GM19351 (cell line): ENCODE measurements at regions not wholly inside any gene's neighbourhood (a gene's known extent, or its start where the extent isn't known, plus 50 kb on each side); places are given as distances from the start of the nearest gene placed in this dataset.
"Not testable (repeated sequence)": the region's sequence is repeated elsewhere in the genome, so short reads cannot be mapped to it uniquely, and the experiment has no call there.

Experiments used
- ATAC-seq: cut with Tn5 transposase; IDR thresholded peaks from one replicate; pipeline ENCODE4 v1.9.1; 2021; ENCODE audit warnings: mild to moderate bottlenecking, moderate library complexity; ENCODE audit not compliant: unreplicated experiment

DNA sequence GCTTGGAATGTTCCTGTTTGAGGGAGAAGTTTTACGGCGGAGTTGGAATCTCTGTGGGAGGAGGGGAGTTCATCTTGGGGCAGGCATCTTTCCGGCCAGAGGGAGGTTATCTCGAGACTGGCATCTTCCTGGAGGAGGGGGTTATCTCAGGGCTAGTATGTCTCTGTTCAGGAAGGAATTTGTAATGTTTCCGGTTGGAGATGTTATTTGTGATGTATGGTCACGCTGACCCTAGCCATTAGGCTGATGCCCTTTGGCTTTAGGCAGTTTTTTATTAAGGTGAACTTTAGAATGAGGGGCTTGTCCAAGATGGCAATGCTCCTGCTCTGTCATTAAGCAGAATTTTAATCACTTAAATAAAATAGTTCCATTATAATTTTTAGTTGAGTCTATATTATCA, 449.7 kb downstream of the PCDH10 start:
- ATAC-seq: no peak

DNA sequence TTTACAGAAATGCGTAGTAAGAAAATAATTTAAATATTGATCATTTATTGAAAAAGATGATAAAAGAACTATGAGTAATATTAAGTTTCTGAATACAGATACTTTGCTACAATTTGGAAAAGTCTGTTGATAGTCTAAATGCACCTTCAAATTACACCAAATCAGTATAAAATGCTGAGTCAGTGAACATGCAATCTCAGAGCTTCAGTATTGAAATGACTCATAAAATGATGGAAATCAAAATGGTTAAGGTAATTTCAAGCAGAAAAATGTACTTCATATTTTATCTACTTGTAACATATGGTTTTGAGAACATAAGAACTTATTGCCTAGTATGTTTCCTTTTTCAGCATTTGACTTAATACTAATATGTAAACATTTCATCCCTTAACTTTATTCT, 448.2 kb downstream of the PCDH10 start:
- no peak for ATAC-seq

DNA sequence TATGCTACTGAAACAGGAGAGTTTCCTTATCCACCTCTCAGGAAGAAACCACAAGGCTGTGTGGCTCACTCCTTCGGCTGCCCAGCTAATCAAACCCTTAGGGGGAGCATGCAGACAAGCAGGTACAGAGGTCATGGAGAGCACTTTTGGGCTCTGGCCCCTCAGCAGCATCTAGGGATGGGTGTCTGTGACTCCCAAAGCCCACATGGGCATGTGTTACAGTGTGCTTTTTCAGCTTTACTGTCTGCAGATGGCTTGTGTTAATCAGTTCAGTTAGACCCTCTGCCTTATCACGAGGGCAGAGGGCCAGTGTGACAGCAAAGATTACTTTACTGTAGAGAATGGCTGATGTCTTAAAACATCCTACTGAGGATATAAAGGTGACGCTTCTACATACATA, 447.4 kb downstream of the PCDH10 start:
- ATAC-seq: no peak

DNA sequence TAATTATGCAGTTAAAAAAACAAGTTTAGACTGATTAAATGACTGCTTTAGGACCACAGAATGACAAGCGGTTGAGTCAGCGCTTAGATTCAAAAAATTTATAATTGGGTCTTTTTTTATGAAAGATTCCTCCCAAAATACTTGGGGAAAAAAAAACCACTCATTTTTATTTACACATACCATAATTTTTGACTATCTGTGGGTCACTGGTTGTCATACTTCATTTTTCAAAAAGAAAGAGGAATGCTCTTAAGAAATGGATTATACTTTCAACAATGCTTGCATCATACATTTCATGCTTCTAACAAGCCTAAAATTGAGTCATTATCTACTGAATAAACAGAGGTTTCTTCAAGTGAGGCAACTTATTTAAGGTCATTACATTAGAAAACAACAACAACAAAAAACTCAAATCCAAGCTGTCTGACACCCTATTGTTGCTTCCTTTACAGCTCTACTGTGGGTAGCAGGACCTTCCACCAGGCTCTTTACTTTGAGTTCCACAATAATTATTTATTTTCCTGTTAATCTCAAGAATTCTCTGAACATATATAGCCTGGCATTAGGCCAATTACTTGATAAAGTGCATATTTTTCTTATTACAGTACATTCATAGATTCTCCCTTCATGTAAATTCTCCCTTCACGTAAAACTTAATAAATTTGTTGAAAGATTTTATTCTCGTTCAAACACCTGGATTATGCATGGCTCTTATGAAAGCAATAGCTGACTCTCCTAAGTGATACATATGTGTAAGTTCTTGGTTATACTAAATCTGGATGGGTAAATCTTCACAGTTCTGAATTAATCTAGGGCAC, 445.5 kb downstream of the PCDH10 start:
- no peak for ATAC-seq

DNA sequence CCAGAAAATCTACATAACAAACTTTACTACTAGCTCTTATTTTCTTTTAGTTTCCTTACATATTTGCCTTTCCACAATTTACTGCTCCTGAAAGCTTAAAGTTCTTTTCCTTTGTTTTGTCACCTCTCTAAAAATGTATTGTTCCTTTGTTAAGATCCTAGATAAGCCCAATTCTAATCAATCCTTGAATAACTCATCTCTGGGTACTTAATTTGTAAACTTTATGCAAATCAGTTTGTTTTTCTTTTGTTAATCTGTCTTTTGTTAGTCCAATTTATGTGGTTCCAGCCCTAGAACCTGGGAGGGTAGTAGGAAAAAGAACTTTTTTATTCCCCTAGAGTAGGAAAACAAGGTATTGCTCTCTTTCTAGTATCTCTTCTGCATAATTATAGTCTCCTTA, 444.7 kb downstream of the PCDH10 start:
- ATAC-seq: no peak

DNA sequence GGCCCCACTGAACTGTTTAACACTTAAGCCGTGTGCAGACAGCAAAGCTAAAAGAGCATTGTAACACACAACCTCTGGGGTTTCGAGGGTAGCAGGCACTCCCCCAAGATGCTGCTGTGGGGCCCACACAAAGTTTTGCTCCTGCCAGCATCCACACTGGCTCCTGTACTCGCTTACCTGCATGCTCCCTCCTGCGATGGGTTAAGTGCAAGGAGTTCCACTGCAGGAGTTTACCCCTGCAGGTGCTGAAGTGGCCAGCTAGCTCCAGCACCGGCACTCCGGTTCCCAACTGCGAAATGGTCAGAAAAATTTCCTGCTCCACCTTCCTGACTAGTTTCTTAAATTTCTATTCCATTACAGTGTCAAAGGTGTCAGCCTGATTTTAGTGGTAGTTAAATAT, 443.5 kb downstream of the PCDH10 start:
- ATAC-seq: no peak

DNA sequence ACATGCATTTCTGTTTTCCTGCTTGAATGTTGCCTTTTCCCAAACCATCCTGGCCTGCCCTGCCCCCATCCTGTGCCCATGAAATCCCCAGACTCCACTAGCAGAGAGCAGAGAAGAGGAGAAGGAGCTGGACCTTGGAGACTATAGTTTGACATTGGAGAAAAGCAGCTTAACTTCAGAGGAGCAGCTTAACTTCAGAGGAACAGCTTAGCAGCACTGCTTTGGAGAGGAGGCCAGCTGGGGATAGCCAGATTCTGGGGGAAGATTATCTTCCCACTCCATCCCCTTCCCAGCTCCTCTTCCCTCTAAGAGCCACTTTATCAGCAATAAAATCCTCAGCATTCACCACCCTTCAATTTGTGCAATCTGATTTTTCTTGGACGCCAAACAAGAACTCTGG, 443.0 kb downstream of the PCDH10 start:
- ATAC-seq: no peak

DNA sequence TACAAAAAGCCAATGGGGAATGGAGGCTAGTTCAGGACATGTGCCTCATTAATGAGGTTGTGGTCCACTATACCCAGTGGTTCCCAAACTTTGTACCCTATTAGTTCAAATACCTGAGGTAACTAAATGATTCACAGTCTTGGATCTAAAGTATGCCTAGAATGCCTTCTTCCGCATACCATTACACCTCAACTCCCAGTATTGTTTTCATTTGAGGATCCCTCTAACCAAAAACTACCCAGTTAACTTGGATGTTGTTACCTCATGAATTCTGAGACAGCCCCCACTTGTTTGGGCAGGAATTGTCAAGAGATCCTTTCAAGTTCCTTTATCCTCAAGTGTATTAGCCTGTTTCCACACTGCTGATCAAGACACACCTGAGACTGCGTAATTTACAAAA, 439.2 kb downstream of the PCDH10 start:
- ATAC-seq: no peak

DNA sequence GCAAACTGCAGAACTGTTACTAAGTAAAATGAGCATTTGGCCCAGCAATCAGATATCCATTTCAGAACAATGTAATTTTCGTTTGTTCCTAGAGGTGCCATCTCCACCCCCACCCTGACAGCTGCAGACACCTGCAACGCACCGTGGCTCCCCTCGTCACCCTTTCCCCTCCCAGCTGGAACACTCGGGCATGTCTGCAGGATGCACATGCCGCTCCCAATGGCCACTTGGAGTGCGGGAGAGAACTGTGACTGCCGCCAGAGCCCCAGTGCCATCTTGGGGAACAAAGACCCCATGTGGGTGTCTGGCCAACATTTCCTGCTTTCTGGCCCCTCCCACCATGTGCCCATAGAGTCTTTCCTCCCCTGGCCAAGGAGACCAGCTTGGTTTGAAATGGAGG, 436.2 kb downstream of the PCDH10 start:
- no peak for ATAC-seq

DNA sequence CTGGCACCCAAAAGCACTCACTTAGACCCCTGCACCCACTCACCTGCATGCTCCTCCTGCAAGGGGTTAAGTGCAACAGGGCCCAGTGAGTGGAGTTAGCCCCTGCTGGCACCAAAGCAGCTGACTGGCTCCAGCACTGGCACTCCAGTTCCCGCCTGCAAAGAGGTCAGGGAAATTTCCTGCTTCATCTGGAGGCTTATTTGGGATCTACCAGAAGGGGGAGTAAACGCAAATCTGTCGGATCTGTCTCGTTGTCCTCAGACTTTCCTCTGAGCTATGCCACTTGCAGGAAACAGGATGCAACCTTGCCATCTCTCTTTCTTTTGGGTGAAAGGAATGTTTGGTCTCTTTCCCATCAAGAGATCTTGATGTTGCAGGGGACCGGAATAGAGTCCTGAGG, 435.6 kb downstream of the PCDH10 start:
- ATAC-seq: no peak

DNA sequence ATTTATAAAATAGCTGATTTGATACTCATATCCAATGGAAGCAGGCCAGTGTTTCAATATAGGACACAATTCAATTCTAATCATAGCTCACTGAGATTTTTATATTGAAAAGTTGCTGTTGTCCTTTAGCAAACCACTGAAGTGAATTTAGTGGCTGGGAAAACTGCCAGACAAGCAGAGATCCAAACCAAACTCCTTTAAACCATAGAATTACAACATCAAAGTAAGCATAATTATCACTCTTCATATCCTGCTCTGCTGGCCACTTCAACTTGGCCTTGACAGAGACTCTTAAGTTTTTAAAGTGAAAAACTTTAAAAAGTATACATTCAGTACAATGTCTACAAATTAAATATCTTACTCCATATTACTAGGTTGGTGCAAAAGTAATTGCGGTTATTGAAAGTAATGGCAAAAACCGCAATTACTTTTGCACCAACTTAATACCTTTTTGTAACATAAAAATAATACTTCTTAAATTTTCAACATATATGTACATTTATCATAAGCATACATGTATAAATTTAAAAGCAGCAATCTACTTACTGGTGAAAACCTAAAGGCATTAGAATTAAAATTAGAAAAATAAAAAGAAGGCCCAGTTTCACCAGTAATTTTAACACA, 433.0 kb downstream of the PCDH10 start:
- ATAC-seq: no peak

DNA sequence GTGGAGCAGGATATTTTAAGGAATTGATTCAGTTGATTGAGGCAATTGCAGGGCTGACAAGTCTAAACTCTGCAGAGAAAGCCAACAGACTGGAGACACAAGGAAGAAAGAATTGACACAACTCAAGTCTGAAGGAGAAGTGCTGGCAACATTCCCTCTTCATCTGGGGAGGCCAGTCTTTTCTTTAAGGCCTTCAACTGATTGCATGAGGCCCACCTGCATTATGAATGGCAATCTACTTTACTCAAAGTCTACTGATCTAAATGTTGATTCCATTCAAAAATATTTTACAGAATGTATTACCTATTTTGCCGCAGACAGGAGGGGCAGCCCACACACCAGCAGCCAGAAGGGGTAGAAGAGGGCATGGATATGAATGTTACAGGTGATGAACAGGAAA, 425.2 kb downstream of the PCDH10 start:
- ATAC-seq: no peak

DNA sequence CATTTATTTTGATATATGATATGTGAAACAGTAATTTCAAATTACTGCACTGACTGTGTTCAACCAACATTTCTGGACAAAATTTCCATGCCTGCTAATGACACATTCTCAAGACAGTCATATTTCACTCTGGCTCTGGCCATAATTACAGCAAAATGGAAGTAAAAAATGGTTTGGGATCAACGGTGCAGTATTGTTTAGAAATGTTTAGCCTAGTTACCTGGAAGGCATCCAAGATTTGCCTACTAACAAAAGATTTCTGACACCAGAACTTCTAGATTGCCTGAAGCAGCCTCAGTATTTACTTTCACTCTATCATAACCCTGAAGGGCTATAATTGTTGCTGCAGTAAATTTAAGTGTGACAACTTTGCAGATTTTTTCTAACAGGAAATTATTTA, 416.3 kb downstream of the PCDH10 start:
- ATAC-seq: no peak

DNA sequence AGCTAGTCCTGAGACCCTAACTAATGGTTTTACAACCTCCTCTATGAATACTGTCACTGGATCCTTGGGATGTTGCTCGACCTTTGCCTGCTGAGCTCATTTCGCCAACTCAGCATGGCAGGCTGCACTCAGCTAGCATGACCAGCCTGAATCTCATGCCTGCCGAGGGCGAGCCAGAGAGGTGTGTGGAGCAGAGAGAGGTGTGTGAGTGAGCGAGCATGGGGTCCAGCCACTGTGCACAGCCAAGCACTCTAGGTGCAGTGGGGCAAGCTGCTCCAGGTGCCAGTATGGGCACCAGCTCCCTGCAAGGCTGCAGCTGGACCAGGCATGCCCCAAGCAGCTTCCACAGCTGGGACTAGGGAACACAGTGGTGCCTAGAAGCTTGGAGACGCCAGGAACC, 410.9 kb downstream of the PCDH10 start:
- ATAC-seq: no peak

DNA sequence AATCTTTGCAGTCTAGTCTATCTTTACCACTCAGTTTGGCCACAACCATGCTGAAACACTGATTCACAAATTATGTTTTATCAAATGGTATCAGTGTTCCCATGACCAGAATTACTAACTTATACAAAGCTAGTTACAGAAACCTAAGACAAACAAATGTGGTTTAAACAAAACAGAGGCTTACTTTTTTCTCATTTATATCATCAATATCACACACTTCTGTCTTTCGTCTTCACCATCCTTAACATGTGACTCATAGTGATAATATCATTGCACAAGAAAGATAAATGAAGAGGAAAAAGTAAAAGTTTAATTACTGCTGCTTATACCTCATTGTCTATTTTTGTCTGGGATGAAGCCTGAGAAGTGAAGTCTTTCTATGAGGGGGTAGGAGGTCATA, 406.6 kb downstream of the PCDH10 start:
- no peak for ATAC-seq

DNA sequence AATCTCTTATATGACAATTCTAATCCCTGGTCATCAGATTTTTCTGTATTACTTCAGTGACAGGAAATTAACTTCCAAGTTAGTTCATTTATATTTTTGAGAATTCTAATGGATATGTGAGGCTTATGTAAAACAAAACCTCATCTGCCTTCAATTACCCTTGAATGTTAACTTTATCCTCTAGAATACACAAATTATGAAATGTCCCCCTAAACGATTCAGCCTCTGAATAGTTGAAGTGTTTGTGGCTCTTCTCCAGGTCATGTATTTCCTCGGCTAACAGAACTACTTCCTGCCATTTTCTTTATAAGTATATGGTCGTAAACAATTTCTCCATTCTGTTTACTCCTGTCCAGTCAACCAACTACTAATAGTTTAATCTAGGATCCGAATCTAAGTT, 401.3 kb downstream of the PCDH10 start:
- ATAC-seq: no peak

DNA sequence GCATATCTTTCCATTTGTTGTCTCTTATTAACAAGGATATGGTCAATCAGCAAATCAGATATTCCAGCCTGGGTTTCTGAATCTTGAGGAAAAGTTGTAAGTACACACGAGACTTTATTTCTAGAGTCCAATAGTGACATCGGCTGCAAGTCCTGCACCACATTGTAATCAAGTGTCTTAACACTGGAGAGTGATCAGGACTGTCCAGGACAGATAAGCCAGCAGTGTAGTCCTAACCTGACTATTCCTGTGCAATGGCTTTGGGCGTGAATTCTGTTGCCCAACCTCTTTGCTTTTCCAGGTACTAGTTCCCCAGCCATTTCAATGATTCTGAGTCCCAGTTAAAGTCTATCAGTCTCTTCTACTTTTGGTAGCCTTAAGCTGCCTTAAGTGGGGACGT, 395.0 kb downstream of the PCDH10 start:
- ATAC-seq: no peak

DNA sequence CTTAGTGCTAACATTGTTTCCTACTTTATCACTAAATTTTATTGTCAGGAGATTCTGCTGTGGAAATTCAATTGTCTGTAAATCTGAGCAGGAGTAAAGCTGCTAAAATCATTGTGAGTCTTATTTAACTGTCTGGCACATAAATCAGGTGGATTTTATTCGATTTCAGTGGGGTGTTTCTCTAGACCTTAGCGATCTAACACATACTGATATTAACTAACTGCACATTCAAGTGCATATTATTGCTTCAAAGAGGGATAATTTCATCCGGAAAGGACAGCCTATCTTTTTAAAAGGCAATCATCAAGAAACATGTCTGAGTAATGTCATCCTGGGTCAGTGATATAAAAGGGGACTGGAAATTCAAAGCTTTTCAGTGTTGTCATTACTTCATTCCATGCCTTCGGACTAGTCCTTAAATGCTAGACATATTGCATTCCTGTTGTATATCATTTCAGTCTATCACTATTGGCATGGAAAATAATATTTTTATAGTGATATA, 388.7 kb downstream of the PCDH10 start:
- ATAC-seq: no peak

DNA sequence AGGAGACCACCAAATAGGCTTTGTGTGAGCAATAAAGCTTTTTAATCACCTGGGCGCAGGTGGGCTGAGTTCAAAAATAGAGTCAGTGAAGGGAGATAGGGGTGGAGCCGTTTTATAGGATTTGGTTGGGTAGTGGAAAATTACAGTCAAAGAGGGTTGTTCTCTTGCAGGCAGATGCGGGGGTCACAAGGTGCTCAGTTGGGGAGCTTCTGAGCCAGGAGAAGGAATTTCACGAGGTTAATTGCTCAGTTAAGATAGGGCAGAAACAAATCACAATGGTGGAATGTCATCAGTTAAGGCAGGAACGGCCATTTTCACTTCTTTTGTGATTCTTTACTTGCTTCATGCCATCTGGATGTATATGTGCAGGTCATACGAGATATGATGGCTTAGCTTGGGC, 385.1 kb downstream of the PCDH10 start:
- ATAC-seq: not testable (repeated sequence)

DNA sequence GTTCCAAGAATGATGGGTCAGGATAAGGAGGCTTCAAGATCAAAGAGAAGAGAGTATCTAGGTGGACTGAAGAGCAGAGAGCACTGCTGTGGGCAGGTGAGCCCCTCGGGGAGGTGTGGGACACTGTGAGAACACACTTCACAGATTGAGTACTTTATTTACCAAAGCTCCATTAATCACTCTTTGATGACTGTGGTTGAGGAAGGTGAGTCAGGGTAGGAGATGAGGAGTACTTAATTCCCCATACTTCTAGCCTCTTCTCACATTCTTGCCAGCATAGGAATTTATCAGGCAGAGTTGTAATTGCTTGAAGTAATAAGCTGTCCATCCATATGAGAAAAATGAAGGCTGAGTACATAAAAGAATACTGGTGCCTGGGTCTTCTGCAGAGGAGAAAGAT, 375.3 kb downstream of the PCDH10 start:
- no peak for ATAC-seq

DNA sequence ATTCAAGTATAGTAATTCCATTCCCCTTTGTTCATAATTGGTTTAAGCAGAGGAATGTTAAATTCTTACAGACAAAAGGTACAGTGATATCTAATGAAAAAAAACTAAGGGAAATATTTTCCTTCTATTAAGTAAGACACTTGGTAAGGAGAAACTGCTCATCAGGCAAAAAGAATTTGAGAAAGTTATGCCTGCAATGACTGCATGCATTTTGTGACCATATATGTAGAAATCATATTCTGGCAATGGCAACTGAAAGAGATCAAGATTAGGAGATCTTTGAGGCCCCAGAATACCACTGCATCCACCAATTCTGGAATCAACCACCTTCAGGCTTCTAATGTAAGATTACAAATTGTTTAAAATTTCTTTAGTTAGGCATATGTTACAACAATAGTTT, 364.8 kb downstream of the PCDH10 start:
- no peak for ATAC-seq

DNA sequence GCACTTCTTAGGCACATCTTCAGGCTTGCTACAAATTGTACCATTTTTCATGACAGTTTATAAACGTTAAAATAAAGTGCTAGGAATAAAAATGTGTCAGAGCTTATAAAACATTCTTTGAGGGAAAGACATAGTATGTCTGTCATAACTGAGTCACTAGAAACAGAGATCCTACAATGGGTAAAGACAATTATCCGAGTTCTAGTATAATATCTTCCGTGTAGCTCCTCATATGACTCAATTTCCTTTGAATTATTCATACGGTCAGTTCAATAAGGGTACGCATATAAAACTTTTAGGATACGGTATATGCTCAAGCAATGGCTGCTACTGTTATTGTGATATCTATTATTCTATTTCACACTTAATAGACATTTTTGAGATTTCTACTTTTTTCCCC, 349.1 kb downstream of the PCDH10 start:
- ATAC-seq: no peak

DNA sequence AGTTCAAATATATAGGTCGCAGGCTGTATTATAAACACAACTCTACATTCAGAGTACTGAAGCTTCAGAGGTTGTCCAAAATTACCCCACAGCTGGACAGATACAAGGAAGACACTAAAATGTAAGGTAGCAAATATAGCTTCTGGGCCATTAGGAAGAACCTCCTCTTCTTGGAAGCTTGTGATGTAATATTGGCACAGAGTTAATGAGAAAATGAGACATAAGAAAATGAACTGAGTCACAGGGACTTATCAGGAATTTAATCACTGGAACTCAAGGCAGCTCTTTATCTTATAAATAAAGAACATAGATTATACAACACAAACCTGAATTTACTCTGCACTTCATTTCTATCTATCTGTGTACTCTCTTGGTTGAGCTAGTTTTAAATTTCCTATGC, 344.7 kb downstream of the PCDH10 start:
- no peak for ATAC-seq
